AG09319 (cell line): ENCODE measurements at regions not wholly inside any gene's neighbourhood (a gene's known extent, or its start where the extent isn't known, plus 50 kb on each side); places are given as distances from the start of the nearest gene placed in this dataset.

Experiments used
- DNase-seq: peaks from one replicate; pipeline ENCODE4 v3.0.0-alpha.2; 2010; ENCODE audit warnings: low read depth; ENCODE audit errors: extremely low read depth
- CTCF ChIP-seq: IDR thresholded peaks from 2 replicates; pipeline ENCODE4 v1.5.1; 2011; ENCODE audit warnings: low read depth, mild to moderate bottlenecking, inconsistent platforms, low read length, moderate library complexity

- no peak for TF ChIP-seq CTCF
- DNase-seq = no peak
These were observed 242.3 kb upstream of the ROBO1 start for GRCh38 chr3:80010021-80010571.

- DNase-seq = no peak
- no peak for TF ChIP-seq CTCF
These were observed 239.7 kb upstream of the ROBO1 start for GRCh38 chr3:80007522-80007921.

- no peak for DNase-seq
- no peak for TF ChIP-seq CTCF
These were observed 238.5 kb upstream of the ROBO1 start for GRCh38 chr3:80006315-80006714.

GRCh38 chr3:80000022-80000421 is 232.2 kb upstream of the ROBO1 start:
- no peak for DNase-seq
- TF ChIP-seq CTCF = no peak

GRCh38 chr3:79994397-79994796 is 226.6 kb upstream of the ROBO1 start:
- no peak for DNase-seq
- TF ChIP-seq CTCF = no peak

- TF ChIP-seq CTCF = no peak
- no peak for DNase-seq
These were observed 218.5 kb upstream of the ROBO1 start for GRCh38 chr3:79986338-79986737.

GRCh38 chr3:79985816-79986215 is 218.0 kb upstream of the ROBO1 start:
- DNase-seq = no peak
- no peak for TF ChIP-seq CTCF
